Activated B cell treated with CpG ODN at 0.5 μM for 24 hours (primary cell): ENCODE measurements at regions not wholly inside any gene's neighbourhood (a gene's known extent, or its start where the extent isn't known, plus 50 kb on each side); places are given as distances from the start of the nearest gene placed in this dataset.

ENCODE experiments used
- ATAC-seq: fragments of 200-7000 bp; cut with Tn5 transposase; one replicate; pipeline ENCODE4 v1.10.0; 2021; ENCODE audit warnings: low read depth, mild to moderate bottlenecking, moderate library complexity
- CTCF ChIA-PET: fragments of 350-600 bp; sonication (Branson Sonifier 250); formaldehyde crosslinking; loops from one replicate; lab custom pipeline; 2021; ENCODE audit warnings: antibody characterized with exemption; lab: Charles Lee
- POLR2A ChIA-PET: fragments of 350-600 bp; sonication (Branson Sonifier 250); formaldehyde crosslinking; loops from one replicate; lab custom pipeline; 2021; ENCODE audit warnings: antibody characterized with exemption; lab: Charles Lee
- DNase-seq: peaks from one replicate; pipeline ENCODE4 v3.0.0; 2022
- H3K27ac Mint-ChIP-seq: one replicate; pipeline ENCODE4 v1.8.0; 2020; ENCODE audit warnings: mixed read lengths
- H3K27me3 Mint-ChIP-seq: one replicate; pipeline ENCODE4 v1.8.0; 2021; ENCODE audit warnings: mixed read lengths
- H3K36me3 Mint-ChIP-seq: one replicate; pipeline ENCODE4 v1.8.0; 2021; ENCODE audit warnings: low read depth, mixed read lengths
- H3K4me1 Mint-ChIP-seq: one replicate; pipeline ENCODE4 v1.8.0; 2021; ENCODE audit warnings: mixed read lengths
- H3K4me3 Mint-ChIP-seq: one replicate; pipeline ENCODE4 v1.8.0; 2020; ENCODE audit warnings: mild to moderate bottlenecking, mixed read lengths
- H3K9me3 Mint-ChIP-seq: one replicate; pipeline ENCODE4 v1.8.0; 2020; ENCODE audit warnings: mixed read lengths
- intact Hi-C: fragments of 100-400 bp; cut with micrococcal nuclease; formaldehyde crosslinking; loops from one replicate; pipeline ENCODE4 v1.15.1; 2024
- TF ChIP-seq, protein P1 (sequence below): fragments of 200-600 bp; IDR thresholded peaks from one replicate; pipeline ENCODE4 v1.8.0; 2022; ENCODE audit warnings: antibody characterized with exemption, mild to moderate bottlenecking

- no peak overlapping the region for H3K27ac Mint-ChIP-seq
- no peaks in the 10 kb centered on the region for H3K9me3 Mint-ChIP-seq
- TF ChIP-seq, protein P1, sequence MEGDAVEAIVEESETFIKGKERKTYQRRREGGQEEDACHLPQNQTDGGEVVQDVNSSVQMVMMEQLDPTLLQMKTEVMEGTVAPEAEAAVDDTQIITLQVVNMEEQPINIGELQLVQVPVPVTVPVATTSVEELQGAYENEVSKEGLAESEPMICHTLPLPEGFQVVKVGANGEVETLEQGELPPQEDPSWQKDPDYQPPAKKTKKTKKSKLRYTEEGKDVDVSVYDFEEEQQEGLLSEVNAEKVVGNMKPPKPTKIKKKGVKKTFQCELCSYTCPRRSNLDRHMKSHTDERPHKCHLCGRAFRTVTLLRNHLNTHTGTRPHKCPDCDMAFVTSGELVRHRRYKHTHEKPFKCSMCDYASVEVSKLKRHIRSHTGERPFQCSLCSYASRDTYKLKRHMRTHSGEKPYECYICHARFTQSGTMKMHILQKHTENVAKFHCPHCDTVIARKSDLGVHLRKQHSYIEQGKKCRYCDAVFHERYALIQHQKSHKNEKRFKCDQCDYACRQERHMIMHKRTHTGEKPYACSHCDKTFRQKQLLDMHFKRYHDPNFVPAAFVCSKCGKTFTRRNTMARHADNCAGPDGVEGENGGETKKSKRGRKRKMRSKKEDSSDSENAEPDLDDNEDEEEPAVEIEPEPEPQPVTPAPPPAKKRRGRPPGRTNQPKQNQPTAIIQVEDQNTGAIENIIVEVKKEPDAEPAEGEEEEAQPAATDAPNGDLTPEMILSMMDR = no peak
- ChIA-PET CTCF (no interaction called here), POLR2A (no interaction called here)
- H3K4me1 Mint-ChIP-seq = no peaks in the 10 kb centered on the region
- H3K36me3 Mint-ChIP-seq = no peaks in the 10 kb centered on the region
- ATAC-seq = no peak
- no peak overlapping the region for H3K4me3 Mint-ChIP-seq
- H3K27me3 Mint-ChIP-seq = no peaks in the 10 kb centered on the region
- DNase-seq = no peak
- intact Hi-C loops = no loop called here
Observed at GRCh38 chr4:17068891-17069290, 170.4 kb upstream of the LDB2 start.

GRCh38 chr4:17068392-17068791 lies 169.9 kb upstream of the LDB2 start:
- intact Hi-C loops = no loop called here
- H3K4me1 Mint-ChIP-seq = no peaks in the 10 kb centered on the region
- DNase-seq (no peak), ATAC-seq (no peak)
- no peak overlapping the region for H3K27ac Mint-ChIP-seq
- H3K9me3 Mint-ChIP-seq = no peaks in the 10 kb centered on the region
- H3K36me3 Mint-ChIP-seq = no peaks in the 10 kb centered on the region
- no peaks in the 10 kb centered on the region for H3K27me3 Mint-ChIP-seq
- TF ChIP-seq, protein P1 = no peak
- POLR2A ChIA-PET = no interaction called here
- CTCF ChIA-PET = no interaction called here
- no peak overlapping the region for H3K4me3 Mint-ChIP-seq

DNA sequence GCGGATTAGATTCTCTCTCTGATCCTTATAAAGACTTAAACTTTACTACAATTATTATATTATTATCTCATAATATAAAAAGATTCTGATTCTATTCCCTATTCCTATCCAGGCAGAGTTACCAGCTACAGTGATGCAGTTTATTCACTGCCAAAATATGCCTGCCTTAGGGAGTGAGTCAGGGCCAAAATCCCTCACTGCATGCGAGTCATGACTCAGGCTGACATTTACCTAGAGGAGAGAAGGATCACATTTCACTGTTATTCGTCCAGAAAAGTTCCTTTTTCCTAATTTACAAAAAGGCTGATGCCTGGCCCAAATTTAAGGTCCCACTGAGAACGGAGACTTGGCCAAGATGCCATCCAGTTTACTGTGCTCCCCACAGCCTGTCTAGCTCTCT lies 168.5 kb upstream of the LDB2 start:
- Mint-ChIP-seq H3K4me3 (no peak overlapping the region), H3K27ac (no peak overlapping the region), H3K27me3 (no peaks in the 10 kb centered on the region), H3K9me3 (no peaks in the 10 kb centered on the region), H3K4me1 (no peaks in the 10 kb centered on the region), H3K36me3 (no peaks in the 10 kb centered on the region)
- no peak for ATAC-seq
- POLR2A ChIA-PET = no interaction called here
- CTCF ChIA-PET = interaction anchor here (0.6 kb wide), 1 partner anchor 291 kb away, joined by 3 read pairs; no protein-coding TSS in a partner anchor
- TF ChIP-seq, protein P1 = no peak
- intact Hi-C loops = no loop called here
- no peak for DNase-seq

DNA sequence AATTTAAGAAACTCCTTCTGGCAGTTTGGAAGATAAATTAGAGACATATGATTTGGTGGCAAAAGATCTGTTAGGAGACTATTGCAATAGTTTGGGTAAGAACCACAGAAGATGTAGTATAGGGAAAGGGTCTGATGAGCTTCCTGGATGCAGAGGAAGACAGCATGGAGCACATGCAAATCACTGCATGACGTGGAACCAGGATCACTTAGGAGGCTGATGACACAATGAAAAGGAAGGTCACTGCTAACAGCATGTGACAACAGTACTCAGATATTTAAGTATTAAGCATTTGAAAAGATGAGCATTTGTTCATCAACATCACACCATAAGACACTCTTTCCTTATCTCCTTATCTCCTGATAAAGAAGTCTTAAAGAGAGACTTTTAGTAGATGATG lies 167.8 kb upstream of the LDB2 start:
- no peak for ATAC-seq
- H3K4me3 Mint-ChIP-seq = no peak overlapping the region
- H3K9me3 Mint-ChIP-seq = no peaks in the 10 kb centered on the region

GRCh38 chr4:17065821-17066220 lies 167.4 kb upstream of the LDB2 start:
- POLR2A ChIA-PET = no interaction called here
- H3K27ac Mint-ChIP-seq = no peak overlapping the region
- no peaks in the 10 kb centered on the region for H3K4me1 Mint-ChIP-seq
- CTCF ChIA-PET = no interaction called here
- intact Hi-C loops = no loop called here
- no peaks in the 10 kb centered on the region for H3K36me3 Mint-ChIP-seq
- no peak overlapping the region for H3K4me3 Mint-ChIP-seq
- no peak for DNase-seq
- TF ChIP-seq, protein P1 = no peak
- H3K9me3 Mint-ChIP-seq = no peaks in the 10 kb centered on the region
- no peak for ATAC-seq
- H3K27me3 Mint-ChIP-seq = no peaks in the 10 kb centered on the region

More for the DNA sequence above, 167.8 kb upstream of the LDB2 start:
- ChIA-PET CTCF (no interaction called here), POLR2A (no interaction called here)
- H3K4me1 Mint-ChIP-seq = no peaks in the 10 kb centered on the region
- DNase-seq = no peak
- intact Hi-C loops = no loop called here
- TF ChIP-seq, protein P1 = no peak
- H3K36me3 Mint-ChIP-seq = no peaks in the 10 kb centered on the region
- H3K27me3 Mint-ChIP-seq = no peaks in the 10 kb centered on the region
- no peak overlapping the region for H3K27ac Mint-ChIP-seq
